HG03095 (cell line): ENCODE measurements at regions not wholly inside any gene's neighbourhood (a gene's known extent, or its start where the extent isn't known, plus 50 kb on each side); places are given as distances from the start of the nearest gene placed in this dataset.

Experiments used
- ATAC-seq: cut with Tn5 transposase; IDR thresholded peaks from one replicate; pipeline ENCODE4 v1.9.1; 2021; ENCODE audit warnings: moderate library complexity; ENCODE audit not compliant: unreplicated experiment

GRCh38 chr10:123585477-123586445, 80.4 kb upstream of the GPR26 start:
- ATAC-seq, result no peak

GRCh38 chr10:123587110-123587509, 79.0 kb upstream of the GPR26 start:
- no peak for ATAC-seq

DNA sequence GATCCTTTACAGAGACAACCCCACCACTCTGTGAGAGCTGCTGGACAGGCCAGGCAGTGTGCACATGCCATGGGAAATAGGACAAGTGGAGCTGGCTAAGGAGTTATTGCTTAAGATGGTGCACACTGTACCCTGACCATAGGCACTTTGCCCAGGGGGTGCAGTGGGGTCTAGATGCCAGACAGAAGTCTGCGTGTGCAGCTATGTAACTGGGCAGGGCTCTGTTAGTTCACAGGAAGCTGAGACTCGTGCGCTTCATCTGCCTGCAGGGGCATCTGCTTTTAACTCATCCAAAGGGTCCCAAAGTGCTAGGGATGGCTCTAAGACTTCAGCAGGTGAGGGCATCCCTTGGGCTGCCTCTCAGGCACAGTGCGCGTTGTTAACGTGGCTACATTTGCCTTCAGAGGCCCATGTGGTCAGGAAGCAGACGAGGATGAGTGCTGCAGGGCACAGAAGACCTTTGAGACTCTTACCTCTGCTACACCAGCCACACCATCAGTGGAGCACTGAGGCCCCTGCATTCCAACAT, 77.7 kb upstream of the GPR26 start:
- no peak for ATAC-seq

GRCh38 chr10:123595661-123596060, 70.5 kb upstream of the GPR26 start:
- no peak for ATAC-seq

DNA sequence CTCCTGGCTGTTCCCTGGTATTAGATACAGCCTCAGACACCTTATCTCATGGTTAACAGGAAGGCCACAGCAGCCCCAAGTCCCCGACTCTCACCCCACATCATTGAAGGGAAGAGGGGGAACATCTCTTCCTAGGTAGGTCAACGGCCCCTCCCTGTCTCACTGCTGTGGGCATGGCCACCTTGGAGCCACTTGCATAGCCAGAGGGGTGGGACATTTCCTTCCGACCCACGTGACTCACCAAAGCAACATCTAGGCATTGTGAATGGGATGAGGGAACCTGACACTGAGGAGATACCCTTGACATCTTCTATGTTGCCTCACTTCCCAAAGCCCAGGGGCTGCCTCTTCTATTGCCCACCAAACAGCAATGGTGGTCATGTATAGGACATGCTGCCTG, 68.5 kb upstream of the GPR26 start:
- ATAC-seq, result no peak

GRCh38 chr10:123599366-123599849, 66.7 kb upstream of the GPR26 start:
- no peak for ATAC-seq

- ATAC-seq, result no peak
Measured at GRCh38 chr10:123600177-123600576, 66.0 kb upstream of the GPR26 start.

- ATAC-seq, result no peak
Measured at GRCh38 chr10:123603130-123603529, 63.0 kb upstream of the GPR26 start.

DNA sequence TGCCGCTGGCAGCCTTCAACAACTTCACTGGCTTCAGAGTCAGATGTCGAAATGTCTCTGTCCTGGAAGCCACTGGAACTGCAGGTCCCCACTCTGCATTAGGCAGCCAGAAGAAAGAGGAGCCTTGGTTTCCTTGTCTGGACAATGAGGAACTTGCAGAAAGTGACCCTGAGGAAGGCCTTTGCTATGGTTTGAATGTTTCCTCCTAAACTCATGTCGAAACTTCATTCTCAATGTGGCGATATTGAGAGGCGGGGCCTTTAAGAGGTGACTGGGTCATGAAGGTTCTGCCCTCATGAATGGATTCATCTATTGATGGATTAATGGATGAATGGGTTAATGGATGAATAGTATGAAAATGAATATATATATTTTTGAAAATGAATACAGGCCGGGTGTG, 61.6 kb upstream of the GPR26 start:
- no peak for ATAC-seq

DNA sequence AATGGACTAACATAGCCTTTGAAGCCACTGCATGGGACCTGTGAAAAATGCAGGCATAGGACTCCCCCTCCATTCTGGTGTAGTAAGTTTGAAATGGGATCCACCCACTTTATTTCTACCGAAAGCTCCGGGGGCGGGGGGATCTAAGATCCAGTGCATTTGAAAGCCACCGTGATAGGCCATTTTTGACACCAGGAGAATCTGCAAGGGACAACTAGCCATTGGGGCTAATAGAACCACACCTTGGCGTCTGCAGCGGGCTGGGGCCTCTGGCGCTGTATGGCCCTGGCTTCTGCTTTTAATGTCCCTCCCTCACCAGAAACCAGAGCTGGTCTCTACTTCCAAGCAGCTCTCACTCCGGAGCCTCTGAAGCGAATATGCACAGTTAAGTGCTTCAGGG, 60.1 kb upstream of the GPR26 start:
- ATAC-seq, result no peak

- no peak for ATAC-seq
Measured at GRCh38 chr10:123606955-123607354, 59.2 kb upstream of the GPR26 start.

DNA sequence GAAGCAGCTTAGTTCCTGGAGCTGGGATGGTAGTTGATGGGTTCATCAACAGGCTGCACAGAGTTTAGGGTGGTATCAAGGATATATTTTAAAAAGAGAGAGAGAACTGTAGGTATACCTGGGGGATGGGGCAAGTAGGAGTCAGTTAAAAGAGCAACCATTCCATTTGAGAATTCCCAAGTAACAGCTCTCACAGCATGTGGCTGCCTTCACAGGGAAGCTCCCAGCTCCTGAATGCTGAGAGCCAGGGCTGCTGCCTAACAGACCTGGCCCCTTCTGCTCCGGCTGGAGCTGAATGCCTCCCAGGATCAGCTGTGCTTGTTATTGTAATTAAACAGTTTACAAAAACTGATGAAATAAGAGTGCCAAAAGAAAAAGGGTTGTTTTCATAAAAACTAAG, 58.8 kb upstream of the GPR26 start:
- no peak for ATAC-seq

- no peak for ATAC-seq
Measured at GRCh38 chr10:123608047-123608446, 58.1 kb upstream of the GPR26 start.

DNA sequence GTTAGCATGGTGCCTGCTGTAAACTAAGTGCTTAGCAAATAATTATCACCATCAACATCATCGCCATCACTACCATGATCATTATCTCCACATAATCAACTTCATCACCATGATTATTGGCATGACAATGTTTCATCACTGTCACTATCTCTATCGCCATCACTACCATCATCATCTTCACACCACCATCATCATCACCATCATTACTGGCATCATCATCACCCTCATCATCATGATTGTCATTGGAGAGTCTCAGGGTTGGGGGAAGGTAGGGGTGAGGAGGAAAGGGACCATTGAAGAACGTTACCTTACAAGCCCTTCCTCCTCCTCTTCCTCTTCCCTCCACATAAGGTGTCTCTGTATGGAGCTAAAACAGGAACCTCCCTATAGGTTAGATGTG, 54.9 kb upstream of the GPR26 start:
- no peak for ATAC-seq

GRCh38 chr10:123611876-123612275, 54.3 kb upstream of the GPR26 start:
- no peak for ATAC-seq

DNA sequence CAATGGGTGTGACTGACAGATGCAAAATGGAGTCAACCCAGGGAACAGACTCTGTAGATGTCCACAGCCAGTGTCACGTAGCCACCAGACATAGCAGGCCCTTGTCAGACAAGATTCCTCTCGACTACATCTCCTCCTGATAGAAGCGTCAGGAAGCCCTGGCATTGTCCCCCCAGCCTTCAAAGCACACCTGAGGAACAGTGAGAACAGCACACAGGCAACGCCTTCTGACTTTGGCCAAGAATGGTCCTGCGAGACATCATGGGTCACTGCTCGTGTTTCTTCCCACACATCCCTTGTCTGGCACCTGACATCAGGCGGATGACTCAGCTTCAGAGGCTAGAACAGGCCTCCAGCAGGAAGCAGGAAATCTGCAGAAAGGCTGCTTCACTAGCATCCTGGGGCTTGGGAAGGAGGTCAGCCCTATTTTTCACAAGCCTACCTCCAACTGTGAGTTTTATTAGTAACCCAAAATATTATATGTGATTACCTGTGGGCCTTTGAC, 52.8 kb upstream of the GPR26 start:
- ATAC-seq, result no peak

GRCh38 chr10:123614888-123615287, 51.3 kb upstream of the GPR26 start:
- no peak for ATAC-seq
